B cell (primary cell): ENCODE measurements at regions not wholly inside any gene's neighbourhood (a gene's known extent, or its start where the extent isn't known, plus 50 kb on each side); places are given as distances from the start of the nearest gene placed in this dataset.

Source experiments
- ATAC-seq: fragments of 200-7000 bp; cut with Tn5 transposase; one replicate; pipeline ENCODE4 v1.10.0; 2021; ENCODE audit warnings: low read depth, mild to moderate bottlenecking, moderate number of reproducible peaks, moderate library complexity
- CTCF ChIA-PET: fragments of 350-600 bp; sonication (Branson Sonifier 250); formaldehyde crosslinking; loops from one replicate; lab custom pipeline; 2021; ENCODE audit warnings: antibody characterized with exemption, inconsistent platforms; lab: Charles Lee
- POLR2A ChIA-PET: fragments of 350-600 bp; sonication (Branson Sonifier 250); formaldehyde crosslinking; loops from one replicate; lab custom pipeline; 2021; ENCODE audit warnings: antibody characterized with exemption; lab: Charles Lee
- DNase-seq: peaks from one replicate; pipeline ENCODE4 v3.0.0; 2013
- H2AFZ ChIP-seq: 2 replicates; pipeline ENCODE4 v1.6.1; 2012; ENCODE audit warnings: mild to moderate bottlenecking, low read depth, low read length; ENCODE audit not compliant: insufficient read depth, poor library complexity, severe bottlenecking
- H3K27ac ChIP-seq, 2 donors: 1 replicate in 1 of 2; 2 replicates in 1 of 2; pipeline ENCODE4 v1.5.1; 2012 to 2013; ENCODE audit warnings: low read length in 2 of 2, mild to moderate bottlenecking in 2 of 2, moderate library complexity in 1 of 2
- H3K27me3 ChIP-seq, 4 experiments: fragments of 200-600 bp in 1 of 4; sonication (generic) in 1 of 4; replicated peaks in 1 of 4; 1 replicate in 2 of 4; 2 replicates in 2 of 4; pipeline versions ENCODE4 v1.6.1 to v1.7.0; 2013 to 2016; ENCODE audit warnings: low read length in 3 of 4, mild to moderate bottlenecking in 2 of 4, mixed read lengths in 1 of 4, moderate library complexity in 1 of 4; ENCODE audit not compliant: insufficient read depth in 4 of 4, control insufficient read depth in 3 of 4; ENCODE audit errors: control extremely low read depth in 1 of 4
- H3K36me3 ChIP-seq, 2 experiments: replicated peaks in 1 of 2; 1 replicate in 1 of 2; 2 replicates in 1 of 2; pipeline versions ENCODE4 v1.6.1 to v1.7.1; 2013; ENCODE audit warnings: low read length in 1 of 2; ENCODE audit not compliant: insufficient read depth in 2 of 2, control insufficient read depth in 1 of 2; ENCODE audit errors: control extremely low read depth in 1 of 2, extremely low read depth in 1 of 2
- H3K4me1 ChIP-seq, 2 donors: fragments of 200-600 bp in 1 of 2; sonication (generic) in 1 of 2; 1 replicate in 1 of 2; 2 replicates in 1 of 2; pipeline versions ENCODE4 v1.5.1 to v1.6.1; 2013 to 2017; ENCODE audit warnings: low read length in 2 of 2; ENCODE audit not compliant: control insufficient read depth in 2 of 2, insufficient read depth in 2 of 2
- H3K4me2 ChIP-seq: replicated peaks from 2 replicates; pipeline ENCODE3; 2012; ENCODE audit warnings: mild to moderate bottlenecking, low read depth, low read length; ENCODE audit not compliant: poor library complexity, severe bottlenecking
- H3K4me3 ChIP-seq, 5 experiments: fragments of 200-600 bp in 1 of 5; sonication (generic) in 1 of 5; 1 replicate in 3 of 5; 2 replicates in 2 of 5; pipeline versions ENCODE4 v1.5.1 to v1.7.0; 2011 to 2016; ENCODE audit warnings: low read length in 4 of 5, mild to moderate bottlenecking in 4 of 5, low read depth in 2 of 5, control low read depth in 1 of 5, moderate library complexity in 1 of 5; ENCODE audit not compliant: insufficient read depth in 1 of 5; ENCODE audit errors: control extremely low read depth in 1 of 5, extremely low read depth in 1 of 5
- H3K79me2 ChIP-seq: fragments of 200-600 bp; sonication (generic); one replicate; pipeline ENCODE4 v1.6.0; 2016; ENCODE audit warnings: low read length; ENCODE audit not compliant: control insufficient read depth, insufficient read depth
- H3K9ac ChIP-seq: fragments of 200-600 bp; sonication (generic); 2 replicates; pipeline ENCODE4 v1.6.1; 2017; ENCODE audit warnings: mild to moderate bottlenecking, low read length, moderate library complexity
- H3K9me3 ChIP-seq, 3 donors: one replicate each; pipeline versions ENCODE4 v1.6.1 to v1.7.1; 2013; ENCODE audit warnings: low read length in 2 of 3; ENCODE audit not compliant: control insufficient read depth in 2 of 3, insufficient read depth in 1 of 3; ENCODE audit errors: control extremely low read depth in 1 of 3
- H4K20me1 ChIP-seq: 2 replicates; pipeline ENCODE4 v1.6.0; 2012; ENCODE audit warnings: mild to moderate bottlenecking, low read length; ENCODE audit not compliant: insufficient read depth, control insufficient read depth, poor library complexity, severe bottlenecking
- H3K27ac Mint-ChIP-seq: one replicate; pipeline ENCODE4 v1.8.0; 2021; ENCODE audit warnings: mixed read lengths
- H3K27me3 Mint-ChIP-seq: one replicate; pipeline ENCODE4 v1.8.0; 2021; ENCODE audit warnings: mixed read lengths
- H3K4me1 Mint-ChIP-seq: one replicate; pipeline ENCODE4 v1.8.0; 2021; ENCODE audit warnings: mixed read lengths
- H3K4me3 Mint-ChIP-seq: one replicate; pipeline ENCODE4 v1.8.0; 2021; ENCODE audit warnings: mixed read lengths
- H3K9me3 Mint-ChIP-seq: one replicate; pipeline ENCODE4 v1.8.0; 2022; ENCODE audit warnings: mixed read lengths; ENCODE audit not compliant: insufficient read depth
- CTCF ChIP-seq: fragments of 200-600 bp; IDR thresholded peaks from one replicate; pipeline ENCODE4 v1.8.0; 2022; ENCODE audit warnings: antibody characterized with exemption, mild to moderate bottlenecking
- EZH2 ChIP-seq: IDR thresholded peaks from 2 replicates; pipeline ENCODE4 v1.6.1; 2012; ENCODE audit warnings: borderline replicate concordance, low read depth, mild to moderate bottlenecking, moderate library complexity, low read length; ENCODE audit not compliant: insufficient read depth, poor library complexity, severe bottlenecking
- WGBS: methylation state at CpG from one replicate; pipeline ENCODE4 v1.1.5; 2013; ENCODE audit warnings: missing lambda C conversion rate; ENCODE audit not compliant: insufficient coverage; 5-methylcytosine and 5-hydroxymethylcytosine counted together
- intact Hi-C: fragments of 100-400 bp; cut with micrococcal nuclease; formaldehyde crosslinking; loops from one replicate; pipeline ENCODE4 v1.10.0; 2022

GRCh38 chr6:164967102-164967501 lies 342.3 kb downstream of the C6orf118 start:
- 78% methylated on average over 11 of the region's 12 CpGs for WGBS

GRCh38 chr6:164962805-164963204 lies 346.6 kb downstream of the C6orf118 start:
- H2AFZ ChIP-seq = no peak overlapping the region
- Mint-ChIP-seq H3K4me3 (no peak overlapping the region), H3K27ac (no peak overlapping the region), H3K9me3 (peaks cover 2% of the 10 kb centered on the region), H3K4me1 (no peaks in the 10 kb centered on the region), H3K27me3 (no peaks in the 10 kb centered on the region)
- WGBS = 60% methylated on average over 1 of the region's 1 CpG
- no peaks in the 10 kb centered on the region for H3K27me3 ChIP-seq
- DNase-seq (no peak), ATAC-seq (no peak)
- CTCF ChIA-PET = no interaction called here
- H3K9me3 ChIP-seq = peaks cover 0 to 6% (median 0%) of the 10 kb centered on the region in 3 donors
- no peak overlapping the region for H3K27ac ChIP-seq
- POLR2A ChIA-PET = no interaction called here
- no peak overlapping the region for H3K9ac ChIP-seq
- intact Hi-C loops = no loop called here
- H3K4me1 ChIP-seq = no peaks in the 10 kb centered on the region
- H3K36me3 ChIP-seq = no peaks in the 10 kb centered on the region
- H4K20me1 ChIP-seq = no peaks in the 10 kb centered on the region
- TF ChIP-seq EZH2 (no peak), CTCF (no peak)
- no peaks in the 10 kb centered on the region for H3K79me2 ChIP-seq
- no peak overlapping the region for H3K4me3 ChIP-seq
- no peak overlapping the region for H3K4me2 ChIP-seq

More at GRCh38 chr6:164967102-164967501, 342.3 kb downstream of the C6orf118 start:
- intact Hi-C loops = no loop called here
- CTCF ChIA-PET = no interaction called here
- H3K27ac ChIP-seq = no peak overlapping the region
- no peak for TF ChIP-seq EZH2
- no peak for TF ChIP-seq CTCF
- H4K20me1 ChIP-seq = no peaks in the 10 kb centered on the region
- no peaks in the 10 kb centered on the region for H3K27me3 ChIP-seq
- no peak overlapping the region for H3K4me2 ChIP-seq
- no peaks in the 10 kb centered on the region for H3K4me1 ChIP-seq
- no peak overlapping the region for H3K9ac ChIP-seq
- no peak overlapping the region for H2AFZ ChIP-seq
- H3K27ac Mint-ChIP-seq = no peak overlapping the region
- ATAC-seq = no peak
- no peaks in the 10 kb centered on the region for H3K36me3 ChIP-seq
- DNase-seq = no peak
- H3K79me2 ChIP-seq = no peaks in the 10 kb centered on the region
- H3K27me3 Mint-ChIP-seq = no peaks in the 10 kb centered on the region
- POLR2A ChIA-PET = no interaction called here
- peaks cover 0 to 6% (median 0%) of the 10 kb centered on the region in 3 donors for H3K9me3 ChIP-seq
- no peak overlapping the region for H3K4me3 ChIP-seq
- peaks cover 2% of the 10 kb centered on the region for H3K9me3 Mint-ChIP-seq
- H3K4me3 Mint-ChIP-seq = no peak overlapping the region
- no peaks in the 10 kb centered on the region for H3K4me1 Mint-ChIP-seq
